MM.1S (cell line): ENCODE measurements at regions not wholly inside any gene's neighbourhood (a gene's known extent, or its start where the extent isn't known, plus 50 kb on each side); places are given as distances from the start of the nearest gene placed in this dataset.

Experiments
- DNase-seq: peaks from one replicate; pipeline ENCODE4 v3.0.0-alpha.2; 2015
- H2AFZ ChIP-seq: fragments of 300-600 bp; sonication (generic); 2 replicates; pipeline ENCODE4 v1.6.0; 2016; ENCODE audit warnings: antibody characterized with exemption, low read length
- H3F3A ChIP-seq: fragments of 300-600 bp; sonication (generic); 2 replicates; pipeline ENCODE4 v1.6.1; 2016; ENCODE audit warnings: mild to moderate bottlenecking, antibody characterized with exemption, low read length, moderate library complexity, mixed read lengths; ENCODE audit not compliant: insufficient read depth
- H3K27ac ChIP-seq: fragments of 300-600 bp; sonication (generic); 2 replicates; pipeline ENCODE4 v1.5.1; 2016; ENCODE audit warnings: mild to moderate bottlenecking, low read length
- H3K27me3 ChIP-seq: fragments of 300-600 bp; sonication (generic); replicated peaks from 2 replicates; pipeline ENCODE4 v1.6.0; 2016; ENCODE audit warnings: low read length; ENCODE audit not compliant: insufficient read depth
- H3K36me3 ChIP-seq: fragments of 300-600 bp; sonication (generic); replicated peaks from 2 replicates; pipeline ENCODE4 v1.6.1; 2016; ENCODE audit warnings: mild to moderate bottlenecking, low read length, mixed read lengths; ENCODE audit not compliant: insufficient read depth
- H3K4me1 ChIP-seq: fragments of 300-600 bp; sonication (generic); 2 replicates; pipeline ENCODE4 v1.6.1; 2016; ENCODE audit warnings: low read length, mixed read lengths
- H3K4me2 ChIP-seq: fragments of 300-600 bp; sonication (generic); 2 replicates; pipeline ENCODE4 v1.6.0; 2016; ENCODE audit warnings: low read depth, low read length
- H3K4me3 ChIP-seq: fragments of 300-600 bp; sonication (generic); 2 replicates; pipeline ENCODE4 v1.5.1; 2016; ENCODE audit warnings: low read length, mixed read lengths
- H3K79me2 ChIP-seq: fragments of 300-600 bp; sonication (generic); 2 replicates; pipeline ENCODE4 v1.6.1; 2016; ENCODE audit warnings: mixed run types, low read length, mixed read lengths
- H3K9ac ChIP-seq: fragments of 300-600 bp; sonication (generic); 2 replicates; pipeline ENCODE4 v1.6.1; 2016; ENCODE audit warnings: low read length, mixed read lengths
- H3K9me2 ChIP-seq: fragments of 300-600 bp; sonication (generic); replicated peaks from 2 replicates; pipeline ENCODE4 v1.6.1; 2016; ENCODE audit warnings: mild to moderate bottlenecking, low read length, mixed read lengths; ENCODE audit not compliant: insufficient read depth
- H3K9me3 ChIP-seq: fragments of 300-600 bp; sonication (generic); replicated peaks from 2 replicates; pipeline ENCODE4 v1.6.1; 2016; ENCODE audit warnings: mild to moderate bottlenecking, low read length, mixed read lengths; ENCODE audit not compliant: insufficient read depth
- H4K20me1 ChIP-seq: fragments of 300-600 bp; sonication (generic); 2 replicates; pipeline ENCODE4 v1.6.1; 2016; ENCODE audit warnings: mild to moderate bottlenecking, low read length, moderate library complexity, mixed read lengths; ENCODE audit not compliant: insufficient read depth
- CTCF ChIP-seq: fragments of 300-600 bp; sonication (generic); IDR thresholded peaks from 2 replicates; pipeline ENCODE4 v1.5.1; 2016; ENCODE audit warnings: antibody characterized with exemption, low read length, mixed read lengths
- EZH2 ChIP-seq: fragments of 300-600 bp; sonication (generic); optimal IDR thresholded peaks from 2 replicates; pipeline ENCODE3; 2017; ENCODE audit warnings: low read depth, mild to moderate bottlenecking, antibody characterized with exemption, low read length, mixed read lengths
- EZH2phosphoT487 ChIP-seq: fragments of 300-600 bp; sonication (generic); IDR thresholded peaks from 2 replicates; pipeline ENCODE4 v1.6.1; 2018; ENCODE audit warnings: antibody characterized with exemption, low read length

- no peaks in the 10 kb centered on the region for H3K27me3 ChIP-seq
- DNase-seq, result no peak
- no peaks in the 10 kb centered on the region for H3K4me1 ChIP-seq
- TF ChIP-seq CTCF (no peak), EZH2 (no peak), EZH2phosphoT487 (no peak)
- no peak overlapping the region for H3K4me2 ChIP-seq
- no peaks in the 10 kb centered on the region for H3K9me2 ChIP-seq
- H3K9me3 ChIP-seq, result no peaks in the 10 kb centered on the region
- H4K20me1 ChIP-seq, result no peaks in the 10 kb centered on the region
- no peak overlapping the region for H3K27ac ChIP-seq
- no peaks in the 10 kb centered on the region for H3F3A ChIP-seq
- no peak overlapping the region for H3K4me3 ChIP-seq
- no peak overlapping the region for H3K9ac ChIP-seq
- H3K36me3 ChIP-seq, result no peaks in the 10 kb centered on the region
- no peak overlapping the region for H2AFZ ChIP-seq
- H3K79me2 ChIP-seq, result no peaks in the 10 kb centered on the region
Measured at GRCh38 chr18:26741048-26741447, 124.5 kb downstream of the AQP4 start.

DNA sequence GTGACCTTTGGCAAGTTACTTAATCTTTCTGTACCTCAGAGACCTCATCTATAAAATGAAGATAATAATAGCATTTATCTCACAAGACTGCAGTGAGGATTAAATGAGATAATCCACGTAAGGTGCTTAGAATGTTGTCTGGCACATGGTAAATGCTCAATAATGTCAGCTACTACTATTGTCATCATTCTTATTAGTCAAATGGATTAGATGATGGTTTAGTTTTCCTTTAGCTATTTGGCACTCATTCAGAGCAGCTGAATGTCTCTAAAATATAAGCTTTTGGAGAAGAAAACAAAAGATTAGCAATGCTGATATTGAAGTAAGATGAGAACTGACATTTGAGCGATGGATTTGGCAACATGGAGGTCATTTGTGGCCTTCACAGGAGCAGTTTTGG lies 125.1 kb downstream of the AQP4 start:
- Histone ChIP-seq H3K79me2 (no peaks in the 10 kb centered on the region), H3K4me1 (no peaks in the 10 kb centered on the region), H3K9me3 (no peaks in the 10 kb centered on the region), H3F3A (no peaks in the 10 kb centered on the region), H3K27me3 (no peaks in the 10 kb centered on the region), H4K20me1 (no peaks in the 10 kb centered on the region), H3K9me2 (no peaks in the 10 kb centered on the region), H3K27ac (no peak overlapping the region), H3K9ac (no peak overlapping the region), H3K4me3 (no peak overlapping the region), H2AFZ (no peak overlapping the region), H3K36me3 (no peaks in the 10 kb centered on the region), H3K4me2 (no peak overlapping the region)
- TF ChIP-seq EZH2phosphoT487 (no peak), EZH2 (no peak), CTCF (no peak)
- DNase-seq, result no peak

DNA sequence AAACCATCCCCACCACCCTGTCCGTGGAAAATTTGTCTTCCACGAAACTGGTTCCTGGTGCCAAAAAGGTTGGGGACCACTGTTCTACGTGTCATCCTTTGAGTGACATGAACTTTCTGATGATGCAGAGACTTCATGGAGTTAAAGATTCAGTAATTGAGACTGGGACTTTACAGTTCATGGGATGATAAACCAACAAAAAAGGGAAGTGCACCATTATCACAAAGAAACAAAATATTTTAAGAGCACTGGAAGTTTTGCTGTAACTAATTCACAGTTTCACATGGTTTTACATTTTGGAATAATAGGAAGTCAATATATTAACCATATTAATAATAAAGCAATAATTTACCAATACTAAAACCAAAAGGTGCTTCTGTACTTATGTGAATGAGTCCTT lies 126.8 kb downstream of the AQP4 start:
- no peaks in the 10 kb centered on the region for H3K4me1 ChIP-seq
- no peaks in the 10 kb centered on the region for H3K9me2 ChIP-seq
- no peak for DNase-seq
- H3K79me2 ChIP-seq, result no peaks in the 10 kb centered on the region
- H3K4me2 ChIP-seq, result no peak overlapping the region
- no peaks in the 10 kb centered on the region for H3K9me3 ChIP-seq
- no peaks in the 10 kb centered on the region for H3K36me3 ChIP-seq
- TF ChIP-seq EZH2phosphoT487 (no peak), CTCF (no peak), EZH2 (no peak)
- no peaks in the 10 kb centered on the region for H4K20me1 ChIP-seq
- H3K9ac ChIP-seq, result no peak overlapping the region
- no peak overlapping the region for H3K4me3 ChIP-seq
- H3K27ac ChIP-seq, result no peak overlapping the region
- no peaks in the 10 kb centered on the region for H3K27me3 ChIP-seq
- H2AFZ ChIP-seq, result no peak overlapping the region
- no peaks in the 10 kb centered on the region for H3F3A ChIP-seq

- Histone ChIP-seq H3K4me1 (no peaks in the 10 kb centered on the region), H2AFZ (no peak overlapping the region), H3K4me2 (no peak overlapping the region), H3K36me3 (no peaks in the 10 kb centered on the region), H3K27me3 (no peaks in the 10 kb centered on the region), H3K9me2 (no peaks in the 10 kb centered on the region), H3K27ac (no peak overlapping the region), H3F3A (no peaks in the 10 kb centered on the region), H3K9ac (no peak overlapping the region), H3K79me2 (no peaks in the 10 kb centered on the region), H4K20me1 (no peaks in the 10 kb centered on the region), H3K9me3 (no peaks in the 10 kb centered on the region), H3K4me3 (no peak overlapping the region)
- TF ChIP-seq CTCF, result no peak
- TF ChIP-seq EZH2phosphoT487, result no peak
- no peak for TF ChIP-seq EZH2
- no peak for DNase-seq
Measured at GRCh38 chr18:26736301-26736700, 129.2 kb downstream of the AQP4 start.
